ENCODE measurements at regions not wholly inside any gene's neighbourhood (a gene's known extent, or its start where the extent isn't known, plus 50 kb on each side); places are given as distances from the start of the nearest gene placed in this dataset.

- TF ChIP-seq ZBTB11 (tag by site-specific recombination; conservative IDR thresholded peaks at IDR 0.05; ENCODE audit: low read depth) (no peak), ZNF561 (tag by site-specific recombination; IDR thresholded peaks at IDR 0.05; ENCODE audit: borderline replicate concordance) (no peak), SP3 (tag by site-specific recombination; IDR thresholded peaks at IDR 0.05) (no peak), ZNF37A (tag by site-specific recombination; IDR thresholded peaks at IDR 0.05) (no peak), ZBTB1 (tag by site-specific recombination; IDR thresholded peaks at IDR 0.05) (no peak), SP2 (tag by site-specific recombination; IDR thresholded peaks at IDR 0.05) (no peak), REPIN1 (tag by site-specific recombination; IDR thresholded peaks at IDR 0.05; ENCODE audit: low read depth) (no peak), ZNF366 (tag by site-specific recombination; conservative IDR thresholded peaks at IDR 0.05) (no peak), OVOL3 (tag by site-specific recombination; IDR thresholded peaks at IDR 0.05) (no peak)
These were observed 55.6 kb upstream of the DLX6 start (continued) for GRCh38 chr7:96949766-96950165.

- CTCF ChIA-PET, result no interaction called here
- POLR2A ChIA-PET, result no interaction called here
- TF ChIP-seq ZNF449 (tag by site-specific recombination; IDR thresholded peaks at IDR 0.05) (no peak), ZNF211 (tag by site-specific recombination; IDR thresholded peaks at IDR 0.05; ENCODE audit: low read depth) (no peak), BCL11A (tag by site-specific recombination; IDR thresholded peaks at IDR 0.05; ENCODE audit: low read depth) (no peak), ZNF544 (tag by site-specific recombination; IDR thresholded peaks at IDR 0.05) (no peak), ZNF518A (tag by site-specific recombination; conservative IDR thresholded peaks at IDR 0.05; ENCODE audit: low read depth) (no peak), SP2 (tag by site-specific recombination; IDR thresholded peaks at IDR 0.05) (no peak), ZBTB7A (tag by site-specific recombination; IDR thresholded peaks at IDR 0.05; ENCODE audit: low read depth) (no peak), REST (tag by site-specific recombination; IDR thresholded peaks at IDR 0.05) (no peak), AEBP2 (tag by site-specific recombination; IDR thresholded peaks at IDR 0.05; ENCODE audit: borderline replicate concordance) (no peak), ZFP69B (tag by site-specific recombination; IDR thresholded peaks at IDR 0.05) (no peak), ZBTB48 (tag by site-specific recombination; IDR thresholded peaks at IDR 0.05) (no peak), ZNF791 (tag by site-specific recombination; IDR thresholded peaks at IDR 0.05) (no peak), ZNF561 (tag by site-specific recombination; IDR thresholded peaks at IDR 0.05; ENCODE audit: borderline replicate concordance) (no peak), ZNF169 (tag by site-specific recombination; IDR thresholded peaks at IDR 0.05) (no peak), WT1 (tag by site-specific recombination; IDR thresholded peaks at IDR 0.05) (no peak)
These were observed 52.4 kb upstream of the DLX6 start for GRCh38 chr7:96952974-96953391.

More at GRCh38 chr7:96952974-96953391, 52.4 kb upstream of the DLX6 start:
- no peaks in the 10 kb centered on the region for H3K4me1 ChIP-seq (ENCODE audit: control insufficient read depth, insufficient read depth, low read length)
- no peak overlapping the region for H3K4me3 ChIP-seq (ENCODE audit: low read depth, low read length)
- H3K27ac ChIP-seq (ENCODE audit: extremely low read depth, low read depth, low read length), result no peak overlapping the region
- no peaks in the 10 kb centered on the region for H3K9me3 ChIP-seq (ENCODE audit: control insufficient read depth, insufficient read depth, low read depth, low read length)
- no peaks in the 10 kb centered on the region for H3K36me3 ChIP-seq (ENCODE audit: control insufficient read depth in 2 of 2, insufficient read depth in 1 of 2, low read length in 2 of 2)
